HG03064 (cell line): ENCODE measurements at regions not wholly inside any gene's neighbourhood (a gene's known extent, or its start where the extent isn't known, plus 50 kb on each side); places are given as distances from the start of the nearest gene placed in this dataset.

Source experiments
- ATAC-seq: cut with Tn5 transposase; IDR thresholded peaks from one replicate; pipeline ENCODE4 v1.9.1; 2021; ENCODE audit warnings: low read depth; ENCODE audit not compliant: unreplicated experiment

- no peak for ATAC-seq
These were observed 759.7 kb downstream of the HDGFL1 start for GRCh38 chr6:23329086-23329485.

DNA sequence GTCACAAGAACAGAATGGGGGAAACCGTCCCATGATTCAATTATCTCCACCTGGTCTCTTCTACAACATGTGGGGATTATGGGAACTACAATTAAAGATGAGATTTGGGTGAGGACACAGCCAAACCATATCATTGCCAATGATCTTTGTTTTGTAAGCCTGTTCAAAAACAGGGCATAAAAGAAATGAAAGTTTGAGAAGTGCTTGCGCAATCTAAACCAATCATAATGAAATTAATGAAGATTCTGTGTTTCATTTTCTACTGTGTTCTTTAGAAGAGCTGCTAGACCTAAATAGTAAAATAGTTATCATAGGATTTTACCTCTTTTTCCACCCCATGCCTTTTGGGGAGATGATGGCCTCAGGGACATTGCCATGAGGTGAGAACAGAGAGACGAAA is 761.3 kb downstream of the HDGFL1 start:
- ATAC-seq, result no peak

DNA sequence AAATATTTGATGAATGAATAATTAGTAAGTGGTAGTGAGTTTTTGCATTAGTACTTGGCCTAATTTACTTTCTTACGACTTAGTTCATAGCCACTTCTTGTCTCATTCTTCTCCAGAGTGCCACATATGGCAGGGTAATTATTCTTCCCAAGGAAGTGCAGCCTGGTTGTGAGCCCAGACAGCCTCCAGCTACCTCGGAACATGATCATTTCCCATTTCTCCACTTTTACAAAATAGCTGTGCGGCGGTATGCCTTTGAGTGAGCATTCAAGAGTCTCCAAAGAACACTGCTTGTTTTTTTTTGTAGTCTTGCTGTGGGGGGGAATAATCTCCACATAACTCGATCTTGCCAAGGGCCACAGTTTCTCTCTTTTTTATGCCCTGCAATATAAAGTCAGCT is 765.0 kb downstream of the HDGFL1 start:
- ATAC-seq, result no peak

GRCh38 chr6:23335894-23336293 is 766.5 kb downstream of the HDGFL1 start:
- ATAC-seq, result no peak

DNA sequence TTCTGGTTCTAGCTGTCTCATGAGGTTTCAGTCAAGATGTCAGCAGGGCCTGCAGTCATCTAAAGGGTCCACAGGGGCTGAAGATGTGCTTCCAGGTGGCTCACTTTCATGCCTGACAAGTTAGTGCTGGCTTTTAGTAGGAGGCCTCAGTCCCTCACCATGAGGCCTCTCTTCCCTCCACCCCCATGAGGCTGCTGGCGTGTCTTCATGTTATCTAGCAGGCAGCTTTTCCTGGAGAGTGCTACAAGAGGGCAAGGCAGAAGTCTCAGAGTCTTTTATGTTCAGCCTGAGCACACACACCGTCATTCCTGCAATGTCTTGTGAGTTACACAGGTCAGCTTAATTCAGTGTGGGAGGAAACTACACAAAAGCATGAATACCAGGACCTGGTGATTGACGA is 769.9 kb downstream of the HDGFL1 start:
- ATAC-seq, result no peak

DNA sequence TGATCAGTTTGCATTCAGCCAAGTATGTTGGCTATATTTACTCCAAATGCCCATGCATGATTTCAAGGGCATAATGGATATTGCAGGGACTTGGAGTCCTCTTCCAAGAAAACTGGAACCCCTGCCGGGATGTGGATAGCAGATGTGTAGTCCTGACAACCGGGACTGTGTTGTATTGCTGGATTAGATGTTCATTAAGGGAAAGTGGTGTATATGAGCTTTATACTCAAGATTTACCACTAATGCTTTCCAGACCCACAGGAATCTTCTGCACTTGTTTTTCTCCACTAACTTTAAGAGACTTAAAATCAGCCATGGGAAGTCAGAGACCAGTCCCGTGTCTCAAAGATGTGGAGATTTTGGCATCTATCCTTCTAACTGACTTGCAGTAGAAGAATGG is 770.9 kb downstream of the HDGFL1 start:
- ATAC-seq, result no peak

DNA sequence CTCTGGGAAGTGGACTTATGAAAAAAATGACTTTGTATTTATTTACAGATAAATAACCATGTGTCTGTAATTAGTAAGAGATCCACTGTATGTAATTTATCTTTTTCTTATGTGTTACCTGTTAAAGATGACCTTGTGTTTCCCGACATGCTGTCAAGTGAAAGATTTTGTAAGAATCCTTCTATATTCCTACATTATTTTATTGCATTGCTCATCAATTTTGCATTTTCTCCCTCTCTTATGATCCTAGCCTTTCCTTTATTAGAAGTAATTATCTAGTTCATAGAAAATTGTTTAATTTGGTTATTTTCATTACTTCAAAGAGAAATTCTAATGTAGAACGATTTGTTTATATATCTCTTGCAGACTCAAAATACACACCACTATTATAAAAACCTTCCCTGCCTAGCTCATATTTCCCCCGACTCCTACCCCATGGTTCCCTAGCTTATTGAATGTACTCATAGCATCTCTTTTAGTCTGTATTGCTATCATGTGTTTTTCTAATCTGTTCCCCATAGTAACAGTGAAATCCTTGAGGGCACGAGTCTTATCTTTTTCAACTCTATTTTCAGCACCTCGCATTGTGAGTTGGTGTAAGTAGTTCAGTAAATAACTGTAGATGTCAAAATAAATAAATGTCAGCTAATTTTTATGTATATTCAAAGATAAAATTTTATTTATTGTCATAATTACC is 774.4 kb downstream of the HDGFL1 start:
- ATAC-seq, result no peak

GRCh38 chr6:23348185-23348584 is 777.8 kb upstream of the NRSN1 start:
- ATAC-seq, result no peak

GRCh38 chr6:23349521-23350147 is 776.4 kb upstream of the NRSN1 start:
- no peak for ATAC-seq

DNA sequence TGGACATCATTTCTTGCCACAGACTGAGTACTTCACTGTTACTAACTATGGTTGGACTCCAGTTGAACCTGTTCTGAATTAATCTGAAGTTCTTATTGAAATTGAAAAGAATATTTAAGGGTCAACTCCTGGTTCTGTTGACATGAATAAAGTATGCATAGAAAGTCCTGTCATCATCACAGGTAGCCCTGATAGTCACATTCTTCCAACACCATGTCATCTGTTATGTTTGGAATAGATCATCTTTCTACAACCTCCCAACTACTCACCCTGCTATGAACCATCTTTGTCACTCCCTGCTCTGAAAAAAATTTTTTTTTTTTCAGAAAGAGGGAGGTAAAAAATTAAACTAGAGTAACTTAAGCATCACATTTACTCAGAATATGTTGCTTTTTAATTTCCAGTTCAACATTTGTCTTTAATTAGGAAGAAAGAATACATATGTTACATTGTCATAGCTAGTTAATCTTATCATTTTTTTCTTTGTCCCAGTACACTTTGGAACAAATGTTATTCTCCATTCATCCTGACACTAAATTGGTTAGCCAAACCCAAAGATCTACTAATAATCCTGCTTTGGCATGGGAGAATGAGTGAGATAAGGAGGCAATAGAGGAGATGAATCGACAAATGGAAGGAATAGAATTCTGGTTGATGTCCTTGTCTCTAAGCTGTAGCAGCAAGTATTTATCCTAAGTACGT is 775.1 kb upstream of the NRSN1 start:
- no peak for ATAC-seq

GRCh38 chr6:23354004-23354403 is 772.0 kb upstream of the NRSN1 start:
- ATAC-seq, result no peak

DNA sequence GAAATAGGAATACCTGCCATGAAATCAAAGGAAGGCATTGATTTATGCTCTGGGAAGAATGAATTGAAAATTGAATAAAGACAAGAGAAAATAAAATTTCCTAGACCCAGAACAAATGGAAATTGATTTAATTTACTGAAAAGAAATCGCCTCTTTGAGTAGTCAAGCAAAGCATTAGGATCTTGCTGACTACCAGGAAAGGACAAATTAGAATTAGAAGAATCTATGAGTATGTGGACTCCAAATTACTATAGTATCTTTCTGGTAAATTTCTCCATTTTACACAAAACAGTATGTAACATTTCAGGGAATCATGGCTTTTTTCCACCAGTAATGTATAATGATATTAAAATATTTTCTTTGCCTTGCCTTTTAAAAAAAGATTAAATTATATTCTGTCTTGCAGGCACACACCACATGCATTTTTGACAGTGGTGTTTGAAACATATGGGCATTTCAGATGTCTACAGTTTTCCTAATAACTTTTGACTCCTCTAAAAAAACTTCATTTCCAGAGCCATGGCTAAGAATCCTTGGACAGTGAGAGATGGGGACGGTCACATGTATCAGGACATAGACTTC is 768.7 kb upstream of the NRSN1 start:
- ATAC-seq, result no peak

DNA sequence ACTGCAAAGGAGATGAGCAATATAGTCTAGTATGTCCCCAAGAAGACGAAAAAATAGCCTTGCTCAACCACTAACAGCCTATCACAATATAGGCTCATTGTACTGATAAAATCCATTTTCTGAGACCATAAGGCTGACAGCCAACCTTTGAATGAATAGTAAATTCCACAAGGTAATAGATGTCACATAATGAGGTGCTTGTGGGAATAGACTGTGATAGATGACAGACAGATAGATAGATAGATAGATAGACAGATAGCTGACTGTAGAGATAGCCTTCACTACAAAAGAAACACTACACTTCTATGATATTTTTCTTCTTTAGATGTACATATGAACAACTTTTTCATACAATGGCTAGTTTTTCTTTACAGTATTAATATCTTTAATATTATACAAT is 760.3 kb upstream of the NRSN1 start:
- ATAC-seq, result no peak

- no peak for ATAC-seq
These were observed 758.7 kb upstream of the NRSN1 start for GRCh38 chr6:23367311-23367710.

DNA sequence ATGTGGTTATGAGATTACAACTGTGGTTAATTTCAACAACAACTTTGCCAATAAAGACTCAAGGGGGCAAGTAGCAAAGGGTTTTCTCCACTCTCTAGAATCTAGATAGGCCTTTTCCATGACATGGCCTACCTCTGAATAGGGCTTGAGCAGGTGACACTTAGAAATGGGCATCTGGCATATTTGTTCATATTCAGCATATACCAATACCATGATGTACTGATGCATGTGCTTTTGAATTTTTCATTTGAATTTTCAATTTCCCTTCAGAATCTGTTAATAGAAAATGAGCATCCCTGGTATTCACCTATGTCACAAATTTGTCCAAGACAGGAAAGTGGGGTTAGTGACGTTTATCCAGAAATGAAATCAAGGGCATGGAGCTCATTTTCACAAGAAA is 757.5 kb upstream of the NRSN1 start:
- ATAC-seq, result no peak

DNA sequence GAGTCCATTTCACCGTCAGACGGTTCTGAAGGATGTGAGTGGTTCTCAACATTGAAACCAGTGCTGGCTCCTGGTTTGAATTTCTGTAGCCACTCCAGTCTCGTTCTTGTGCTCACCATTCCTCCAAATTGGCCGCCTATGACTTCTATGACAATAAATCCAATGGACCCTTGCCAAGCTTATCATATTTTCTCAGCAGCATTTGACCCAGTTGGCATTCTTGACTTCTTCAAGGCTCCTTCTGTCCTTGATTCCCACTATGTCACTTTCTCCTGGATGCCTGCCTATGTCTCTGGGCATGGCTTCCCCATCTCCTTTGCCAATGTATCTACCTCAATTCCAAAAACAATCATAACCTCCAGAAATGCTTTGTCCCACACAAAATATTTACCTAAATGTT is 756.0 kb upstream of the NRSN1 start:
- ATAC-seq, result no peak

DNA sequence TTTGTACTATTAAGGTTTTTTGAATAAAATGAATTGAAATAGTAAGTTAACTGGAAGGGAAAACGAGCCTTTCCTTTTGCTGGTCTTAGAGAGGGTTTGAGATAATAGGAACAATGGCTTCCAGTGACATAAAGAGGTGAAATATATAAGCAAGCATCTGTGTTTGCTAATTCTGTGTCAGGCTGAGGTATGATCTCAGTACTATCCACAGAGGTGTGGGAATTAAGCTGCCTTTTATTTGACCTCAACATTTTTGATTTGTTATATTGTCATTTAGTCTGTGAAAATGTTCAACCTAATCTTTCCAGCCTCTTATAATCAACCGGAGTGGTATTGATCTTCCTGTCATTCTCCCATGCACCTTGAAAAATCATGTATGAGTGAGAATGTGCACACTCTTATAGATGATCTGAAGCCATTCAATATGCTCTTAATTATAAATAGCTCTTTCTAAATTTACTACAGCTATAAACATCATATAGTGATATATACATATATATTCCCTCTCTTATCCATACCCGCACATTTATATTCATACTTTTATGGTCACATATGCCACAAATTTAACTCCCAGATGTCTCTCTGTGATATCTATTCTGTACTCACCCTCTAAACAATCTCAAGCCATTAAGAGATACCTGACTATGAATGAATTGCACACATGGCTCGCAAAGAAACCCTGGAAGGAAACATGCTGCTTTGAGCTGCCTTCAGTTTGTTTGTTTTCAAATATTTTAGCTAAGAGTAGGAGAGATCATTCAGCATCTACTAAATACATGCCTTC is 754.7 kb upstream of the NRSN1 start:
- ATAC-seq, result no peak

GRCh38 chr6:23377830-23378229 is 748.2 kb upstream of the NRSN1 start:
- ATAC-seq, result no peak

DNA sequence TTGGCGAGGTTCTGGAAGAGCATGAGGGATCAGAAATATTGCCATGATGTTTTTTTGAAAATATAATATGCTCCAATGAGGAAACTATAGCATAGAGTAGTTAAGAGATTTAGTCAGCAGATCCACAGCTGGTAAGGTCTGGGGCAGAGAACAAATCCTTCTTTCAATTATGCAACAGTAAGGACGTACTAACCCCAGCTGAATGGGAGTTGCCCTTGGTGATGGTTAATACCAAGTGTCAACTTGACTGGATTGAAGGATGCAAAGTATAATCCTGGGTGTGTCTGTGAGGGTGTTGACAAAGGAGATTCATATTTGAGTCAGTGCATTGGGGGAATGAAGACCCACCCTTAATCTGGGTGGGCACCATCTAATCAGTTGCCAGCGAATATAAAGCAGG is 745.5 kb upstream of the NRSN1 start:
- no peak for ATAC-seq

GRCh38 chr6:23388086-23388783 is 737.8 kb upstream of the NRSN1 start:
- no peak for ATAC-seq
